ENCODE measurements at regions not wholly inside any gene's neighbourhood (a gene's known extent, or its start where the extent isn't known, plus 50 kb on each side); places are given as distances from the start of the nearest gene placed in this dataset.

DNA sequence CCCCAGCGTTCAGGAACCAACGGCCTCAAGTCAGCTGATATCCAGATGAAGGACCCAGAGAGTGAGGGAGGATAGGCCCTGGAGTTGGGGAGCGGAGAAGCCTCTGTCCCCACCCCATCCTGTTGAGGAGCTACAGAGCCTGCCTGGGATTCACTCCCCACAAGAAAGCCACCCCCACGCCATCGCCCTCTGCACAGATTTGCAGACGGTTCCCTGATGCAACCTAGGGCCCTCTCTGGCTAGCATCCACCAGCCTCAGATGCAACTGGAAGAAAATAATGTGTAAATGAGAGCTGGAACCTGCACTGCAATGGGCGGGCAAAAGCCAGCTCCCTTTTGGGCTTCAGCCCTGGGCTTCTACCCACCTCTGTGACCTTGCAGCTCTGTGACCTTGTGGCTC is 185.6 kb downstream of the BCOR start:
- no peak for TF ChIP-seq CTCF (IDR thresholded peaks at IDR 0.05; ENCODE audit: low read depth, low read length)
- no peak overlapping the region for H3K4me3 ChIP-seq (ENCODE audit: low read depth, low read length)
- in situ Hi-C loops (cut with HindIII; ENCODE audit: low sequenced_read_pairs), result no loop called here
- DNase-seq (ENCODE audit: low read depth, low spot score), result no peak

DNA sequence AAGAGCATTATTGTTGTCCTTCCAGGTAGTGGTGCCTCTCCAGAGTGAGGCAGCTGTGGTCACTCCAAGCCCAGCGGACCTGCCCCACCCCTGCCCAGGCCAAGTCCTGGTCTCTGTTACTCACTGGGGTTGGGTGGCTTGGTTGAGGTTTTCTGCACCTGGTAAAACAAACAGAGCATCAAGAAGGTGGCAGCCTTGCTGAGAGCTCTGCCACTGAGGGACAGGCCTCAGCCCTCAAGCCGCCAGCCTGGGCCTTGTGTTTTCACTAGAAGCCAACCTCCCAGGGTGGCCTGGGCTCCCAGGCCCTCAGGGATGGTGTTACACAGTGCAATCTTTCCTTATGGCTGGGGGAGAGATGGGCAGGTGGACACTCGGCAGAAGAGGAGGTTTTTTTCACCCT is 182.7 kb downstream of the BCOR start:
- no peak overlapping the region for H3K4me3 ChIP-seq (ENCODE audit: low read depth, low read length)
- DNase-seq (ENCODE audit: low read depth, low spot score), result no peak
- in situ Hi-C loops (cut with HindIII; ENCODE audit: low sequenced_read_pairs), result no loop called here
- TF ChIP-seq CTCF (IDR thresholded peaks at IDR 0.05; ENCODE audit: low read depth, low read length), result no peak

- no peak for TF ChIP-seq CTCF (IDR thresholded peaks at IDR 0.05; ENCODE audit: low read depth, low read length)
- H3K4me3 ChIP-seq (ENCODE audit: low read depth, low read length), result no peak overlapping the region
- no peak for DNase-seq (ENCODE audit: low read depth, low spot score)
- in situ Hi-C loops (cut with HindIII; ENCODE audit: low sequenced_read_pairs), result no loop called here
Observed at GRCh38 chrX:39915596-39915995, 182.2 kb downstream of the BCOR start.

DNA sequence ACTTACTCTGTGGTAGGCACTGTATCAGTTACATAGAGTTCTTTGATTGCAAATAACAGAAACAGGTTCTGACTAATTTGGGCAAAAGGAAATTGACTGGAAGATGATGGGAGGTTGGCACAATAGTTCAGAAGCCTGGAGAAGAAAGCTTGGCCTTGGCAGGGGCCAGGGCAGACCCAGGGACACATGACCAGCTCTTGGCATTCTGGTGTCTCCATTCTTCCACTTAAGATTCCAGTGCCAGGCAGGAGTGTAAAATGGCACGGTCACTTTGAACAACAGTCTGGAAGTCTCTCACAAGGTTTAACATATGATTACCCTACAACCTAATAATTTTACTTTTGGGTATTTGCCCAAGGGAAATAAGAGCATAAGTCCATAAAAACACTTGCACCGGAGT is 175.9 kb downstream of the BCOR start:
- no peak for TF ChIP-seq CTCF (IDR thresholded peaks at IDR 0.05; ENCODE audit: low read depth, low read length)
- in situ Hi-C loops (cut with HindIII; ENCODE audit: low sequenced_read_pairs), result no loop called here
- no peak overlapping the region for H3K4me3 ChIP-seq (ENCODE audit: low read depth, low read length)
- DNase-seq (ENCODE audit: low read depth, low spot score), result no peak

DNA sequence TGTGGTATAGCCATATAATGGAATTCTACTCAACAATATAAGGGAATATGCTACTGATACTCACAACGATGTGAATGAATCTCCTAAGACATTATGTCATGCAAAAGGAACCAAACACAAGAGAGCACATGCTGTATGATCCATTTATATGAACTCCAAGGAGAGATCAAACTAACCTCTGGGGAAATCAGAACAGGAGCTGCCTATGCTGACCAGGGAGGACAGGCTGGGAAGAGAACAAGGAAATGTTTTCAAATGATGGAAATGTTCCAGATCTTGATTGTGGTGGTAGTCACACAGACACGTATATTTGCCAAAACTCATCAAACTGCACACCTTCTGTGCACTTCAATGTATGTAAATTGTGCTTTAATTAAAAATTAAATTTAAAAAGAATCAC is 175.3 kb downstream of the BCOR start:
- H3K4me3 ChIP-seq (ENCODE audit: low read depth, low read length), result no peak overlapping the region
- TF ChIP-seq CTCF (IDR thresholded peaks at IDR 0.05; ENCODE audit: low read depth, low read length), result no peak
- in situ Hi-C loops (cut with HindIII; ENCODE audit: low sequenced_read_pairs), result no loop called here
- DNase-seq (ENCODE audit: low read depth, low spot score), result no peak

GRCh38 chrX:39922926-39923325 is 174.8 kb downstream of the BCOR start:
- in situ Hi-C loops (cut with HindIII; ENCODE audit: low sequenced_read_pairs), result no loop called here
- DNase-seq (ENCODE audit: low read depth, low spot score), result no peak
- TF ChIP-seq CTCF (IDR thresholded peaks at IDR 0.05; ENCODE audit: low read depth, low read length), result no peak
- H3K4me3 ChIP-seq (ENCODE audit: low read depth, low read length), result no peak overlapping the region

- no peak for TF ChIP-seq CTCF (IDR thresholded peaks at IDR 0.05; ENCODE audit: low read depth, low read length)
- in situ Hi-C loops (cut with HindIII; ENCODE audit: low sequenced_read_pairs), result no loop called here
- no peak for DNase-seq (ENCODE audit: low read depth, low spot score)
- H3K4me3 ChIP-seq (ENCODE audit: low read depth, low read length), result no peak overlapping the region
Observed at GRCh38 chrX:39927380-39927779, 170.4 kb downstream of the BCOR start.
